T-helper 17 cell (primary cell): ENCODE measurements at regions not wholly inside any gene's neighbourhood (a gene's known extent, or its start where the extent isn't known, plus 50 kb on each side); places are given as distances from the start of the nearest gene placed in this dataset.

Experiments used
- ATAC-seq: fragments of 150-1000 bp; cut with Tn5 transposase; 2 replicates; pipeline ENCODE4 v1.10.0; 2021; ENCODE audit warnings: mild to moderate bottlenecking, moderate library complexity
- DNase-seq, 3 donors: peaks; one replicate each; pipeline versions ENCODE4 v3.0.0 to v3.0.0-alpha.2; 2020 to 2021
- H3K9me3 ChIP-seq: one replicate; pipeline ENCODE4 v1.7.0; 2013; ENCODE audit warnings: low read length, mild to moderate bottlenecking; ENCODE audit not compliant: control insufficient read depth, poor library complexity, severe bottlenecking
- H3K27ac Mint-ChIP-seq: one replicate; pipeline ENCODE4 v1.8.0; 2022; ENCODE audit warnings: mild to moderate bottlenecking, moderate library complexity, mixed read lengths
- H3K27me3 Mint-ChIP-seq: one replicate; pipeline ENCODE4 v1.8.0; 2022; ENCODE audit warnings: mixed read lengths
- H3K36me3 Mint-ChIP-seq: one replicate; pipeline ENCODE4 v1.8.0; 2022; ENCODE audit warnings: low read depth, mixed read lengths
- H3K4me1 Mint-ChIP-seq: one replicate; pipeline ENCODE4 v1.8.0; 2022; ENCODE audit warnings: mild to moderate bottlenecking, mixed read lengths
- H3K4me3 Mint-ChIP-seq: one replicate; pipeline ENCODE4 v1.8.0; 2022; ENCODE audit warnings: mild to moderate bottlenecking, moderate library complexity, mixed read lengths

- no peak for ATAC-seq
- Mint-ChIP-seq H3K36me3 (peaks cover 5% of the 10 kb centered on the region), H3K27ac (no peak overlapping the region), H3K4me3 (no peak overlapping the region), H3K27me3 (peaks cover 34% of the 10 kb centered on the region), H3K4me1 (peaks cover 5% of the 10 kb centered on the region)
- DNase-seq, result no peak
- no peaks in the 10 kb centered on the region for H3K9me3 ChIP-seq
Observed at GRCh38 chr5:39479537-39479936, 54.8 kb upstream of the DAB2 start.

GRCh38 chr5:39478863-39479262 lies 54.1 kb upstream of the DAB2 start:
- H3K9me3 ChIP-seq, result no peaks in the 10 kb centered on the region
- Mint-ChIP-seq H3K4me1 (peaks cover 4% of the 10 kb centered on the region), H3K27ac (no peak overlapping the region), H3K4me3 (no peak overlapping the region), H3K27me3 (peaks cover 32% of the 10 kb centered on the region), H3K36me3 (peaks cover 4% of the 10 kb centered on the region)
- DNase-seq, result no peak
- ATAC-seq, result no peak

GRCh38 chr5:39476843-39477220 lies 52.1 kb upstream of the DAB2 start:
- Mint-ChIP-seq H3K36me3 (peaks cover 2% of the 10 kb centered on the region), H3K4me1 (peaks cover 3% of the 10 kb centered on the region), H3K4me3 (no peak overlapping the region), H3K27me3 (peaks cover 30% of the 10 kb centered on the region), H3K27ac (no peak overlapping the region)
- DNase-seq, result no peak
- no peaks in the 10 kb centered on the region for H3K9me3 ChIP-seq
- no peak for ATAC-seq

- Mint-ChIP-seq H3K4me1 (peaks cover 3% of the 10 kb centered on the region), H3K27me3 (peaks cover 34% of the 10 kb centered on the region), H3K36me3 (peaks cover 2% of the 10 kb centered on the region), H3K4me3 (no peak overlapping the region), H3K27ac (no peak overlapping the region)
- DNase-seq (no peak), ATAC-seq (no peak)
- no peaks in the 10 kb centered on the region for H3K9me3 ChIP-seq
Observed at GRCh38 chr5:39475881-39476842, 51.4 kb upstream of the DAB2 start.

- peaks cover 39% of the 10 kb centered on the region for H3K27me3 Mint-ChIP-seq
- no peak overlapping the region for H3K27ac Mint-ChIP-seq
- ATAC-seq, result no peak
- DNase-seq, result no peak
- H3K9me3 ChIP-seq, result no peaks in the 10 kb centered on the region
- H3K4me1 Mint-ChIP-seq, result peaks cover 3% of the 10 kb centered on the region
- no peak overlapping the region for H3K4me3 Mint-ChIP-seq
- peaks cover 2% of the 10 kb centered on the region for H3K36me3 Mint-ChIP-seq
Observed at GRCh38 chr5:39475159-39475571, 50.4 kb upstream of the DAB2 start.
